HEK293T (cell line): ENCODE measurements at regions not wholly inside any gene's neighbourhood (a gene's known extent, or its start where the extent isn't known, plus 50 kb on each side); places are given as distances from the start of the nearest gene placed in this dataset.

Source experiments
- ARNT ChIP-seq: fragments of 450-650 bp; IDR thresholded peaks from 2 replicates; pipeline ENCODE4 v1.6.1; 2017; ENCODE audit warnings: mild to moderate bottlenecking
- BHLHE40 ChIP-seq: fragments of 450-650 bp; IDR thresholded peaks from 2 replicates; pipeline ENCODE4 v1.6.1; 2016; ENCODE audit warnings: mild to moderate bottlenecking, moderate library complexity, borderline replicate concordance
- CTBP1 ChIP-seq: fragments of 450-650 bp; IDR thresholded peaks from 2 replicates; pipeline ENCODE4 v1.6.1; 2016; ENCODE audit warnings: borderline replicate concordance
- ELF4 ChIP-seq: fragments of 450-650 bp; IDR thresholded peaks from 2 replicates; pipeline ENCODE4 v1.6.1; 2017; ENCODE audit warnings: antibody characterized with exemption
- FOXA1 ChIP-seq: fragments of 450-650 bp; IDR thresholded peaks from 2 replicates; pipeline ENCODE4 v1.6.1; 2016; ENCODE audit warnings: mild to moderate bottlenecking
- FOXK2 ChIP-seq: fragments of 450-650 bp; IDR thresholded peaks from 2 replicates; pipeline ENCODE4 v1.6.1; 2016; ENCODE audit warnings: mild to moderate bottlenecking
- FOXM1 ChIP-seq: fragments of 450-650 bp; IDR thresholded peaks from 2 replicates; pipeline ENCODE4 v1.6.1; 2017; ENCODE audit warnings: mild to moderate bottlenecking, borderline replicate concordance
- HDGF ChIP-seq: fragments of 450-650 bp; IDR thresholded peaks from 2 replicates; pipeline ENCODE4 v1.6.1; 2017; ENCODE audit warnings: antibody characterized with exemption, borderline replicate concordance
- L3MBTL2 ChIP-seq: fragments of 450-650 bp; conservative IDR thresholded peaks from 2 replicates; pipeline ENCODE4 v1.6.1; 2016; ENCODE audit warnings: mild to moderate bottlenecking
- LEF1 ChIP-seq: fragments of 450-650 bp; IDR thresholded peaks from 2 replicates; pipeline ENCODE4 v1.6.1; 2017; ENCODE audit warnings: mild to moderate bottlenecking, borderline replicate concordance
- NFRKB ChIP-seq: fragments of 450-650 bp; IDR thresholded peaks from 2 replicates; pipeline ENCODE4 v1.6.1; 2016; ENCODE audit warnings: mild to moderate bottlenecking, moderate library complexity
- SP1 ChIP-seq: fragments of 450-650 bp; IDR thresholded peaks from 2 replicates; pipeline ENCODE4 v1.6.1; 2017
- SUZ12 ChIP-seq: fragments of 450-650 bp; IDR thresholded peaks from 2 replicates; pipeline ENCODE4 v1.6.1; 2016; ENCODE audit warnings: mild to moderate bottlenecking
- ZNF384 ChIP-seq: fragments of 450-650 bp; IDR thresholded peaks from 2 replicates; pipeline ENCODE4 v1.6.1; 2016

- TF ChIP-seq SP1 (no peak), LEF1 (no peak), NFRKB (no peak), BHLHE40 (no peak), HDGF (no peak), L3MBTL2 (no peak), SUZ12 (no peak), ZNF384 (no peak), FOXK2 (no peak), CTBP1 (no peak), ELF4 (no peak), ARNT (no peak), FOXA1 (no peak), FOXM1 (no peak)
Observed at GRCh38 chr2:239495791-239496233, 95.0 kb upstream of the HDAC4 start.
